ENCODE measurements at regions not wholly inside any gene's neighbourhood (a gene's known extent, or its start where the extent isn't known, plus 50 kb on each side); places are given as distances from the start of the nearest gene placed in this dataset.

DNA sequence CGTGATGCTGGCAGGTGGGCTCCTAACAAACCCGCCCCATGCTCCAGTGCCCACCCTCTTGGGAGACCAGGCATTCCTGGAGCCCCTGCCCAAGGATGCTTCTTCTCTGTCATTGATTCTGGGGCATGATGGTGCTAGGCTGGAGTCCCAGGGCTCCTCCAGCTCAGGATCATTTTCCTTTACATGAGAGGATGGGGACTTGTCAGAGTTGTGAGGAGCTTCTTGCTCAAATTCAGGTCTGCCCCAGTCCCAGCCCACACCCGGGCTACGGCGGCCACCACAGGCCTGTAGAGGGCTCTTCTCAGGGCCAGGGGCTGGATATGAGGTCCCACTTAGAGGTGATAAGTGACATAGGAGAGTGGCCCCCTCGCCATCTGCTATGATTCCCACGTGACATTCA, 141.1 kb upstream of the COPS8 start (continued):
- TF ChIP-seq, protein P1, sequence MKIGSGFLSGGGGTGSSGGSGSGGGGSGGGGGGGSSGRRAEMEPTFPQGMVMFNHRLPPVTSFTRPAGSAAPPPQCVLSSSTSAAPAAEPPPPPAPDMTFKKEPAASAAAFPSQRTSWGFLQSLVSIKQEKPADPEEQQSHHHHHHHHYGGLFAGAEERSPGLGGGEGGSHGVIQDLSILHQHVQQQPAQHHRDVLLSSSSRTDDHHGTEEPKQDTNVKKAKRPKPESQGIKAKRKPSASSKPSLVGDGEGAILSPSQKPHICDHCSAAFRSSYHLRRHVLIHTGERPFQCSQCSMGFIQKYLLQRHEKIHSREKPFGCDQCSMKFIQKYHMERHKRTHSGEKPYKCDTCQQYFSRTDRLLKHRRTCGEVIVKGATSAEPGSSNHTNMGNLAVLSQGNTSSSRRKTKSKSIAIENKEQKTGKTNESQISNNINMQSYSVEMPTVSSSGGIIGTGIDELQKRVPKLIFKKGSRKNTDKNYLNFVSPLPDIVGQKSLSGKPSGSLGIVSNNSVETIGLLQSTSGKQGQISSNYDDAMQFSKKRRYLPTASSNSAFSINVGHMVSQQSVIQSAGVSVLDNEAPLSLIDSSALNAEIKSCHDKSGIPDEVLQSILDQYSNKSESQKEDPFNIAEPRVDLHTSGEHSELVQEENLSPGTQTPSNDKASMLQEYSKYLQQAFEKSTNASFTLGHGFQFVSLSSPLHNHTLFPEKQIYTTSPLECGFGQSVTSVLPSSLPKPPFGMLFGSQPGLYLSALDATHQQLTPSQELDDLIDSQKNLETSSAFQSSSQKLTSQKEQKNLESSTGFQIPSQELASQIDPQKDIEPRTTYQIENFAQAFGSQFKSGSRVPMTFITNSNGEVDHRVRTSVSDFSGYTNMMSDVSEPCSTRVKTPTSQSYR (CRISPR knock-in tag; IDR thresholded peaks at IDR 0.05) = no peak
- TF ChIP-seq CTCF (IDR thresholded peaks at IDR 0.05) (no peak), HMGA2 (CRISPR knock-in tag; IDR thresholded peaks at IDR 0.05) (no peak), NR3C1 (CRISPR knock-in tag; conservative IDR thresholded peaks at IDR 0.05; ENCODE audit: low read depth) (no peak), RELA (CRISPR knock-in tag; IDR thresholded peaks at IDR 0.05; ENCODE audit: borderline replicate concordance) (no peak), ZBTB21 (CRISPR knock-in tag; IDR thresholded peaks at IDR 0.05; ENCODE audit: borderline replicate concordance) (no peak), FOXJ3 (CRISPR knock-in tag; IDR thresholded peaks at IDR 0.05; ENCODE audit: borderline replicate concordance) (no peak), CREM (CRISPR knock-in tag; IDR thresholded peaks at IDR 0.05) (no peak), ZNF396 (CRISPR knock-in tag; IDR thresholded peaks at IDR 0.05; ENCODE audit: borderline replicate concordance) (no peak), NR1H2 (CRISPR knock-in tag; IDR thresholded peaks at IDR 0.05) (no peak), SP1 (CRISPR knock-in tag; conservative IDR thresholded peaks at IDR 0.05) (no peak)
- TF ChIP-seq, protein P2, sequence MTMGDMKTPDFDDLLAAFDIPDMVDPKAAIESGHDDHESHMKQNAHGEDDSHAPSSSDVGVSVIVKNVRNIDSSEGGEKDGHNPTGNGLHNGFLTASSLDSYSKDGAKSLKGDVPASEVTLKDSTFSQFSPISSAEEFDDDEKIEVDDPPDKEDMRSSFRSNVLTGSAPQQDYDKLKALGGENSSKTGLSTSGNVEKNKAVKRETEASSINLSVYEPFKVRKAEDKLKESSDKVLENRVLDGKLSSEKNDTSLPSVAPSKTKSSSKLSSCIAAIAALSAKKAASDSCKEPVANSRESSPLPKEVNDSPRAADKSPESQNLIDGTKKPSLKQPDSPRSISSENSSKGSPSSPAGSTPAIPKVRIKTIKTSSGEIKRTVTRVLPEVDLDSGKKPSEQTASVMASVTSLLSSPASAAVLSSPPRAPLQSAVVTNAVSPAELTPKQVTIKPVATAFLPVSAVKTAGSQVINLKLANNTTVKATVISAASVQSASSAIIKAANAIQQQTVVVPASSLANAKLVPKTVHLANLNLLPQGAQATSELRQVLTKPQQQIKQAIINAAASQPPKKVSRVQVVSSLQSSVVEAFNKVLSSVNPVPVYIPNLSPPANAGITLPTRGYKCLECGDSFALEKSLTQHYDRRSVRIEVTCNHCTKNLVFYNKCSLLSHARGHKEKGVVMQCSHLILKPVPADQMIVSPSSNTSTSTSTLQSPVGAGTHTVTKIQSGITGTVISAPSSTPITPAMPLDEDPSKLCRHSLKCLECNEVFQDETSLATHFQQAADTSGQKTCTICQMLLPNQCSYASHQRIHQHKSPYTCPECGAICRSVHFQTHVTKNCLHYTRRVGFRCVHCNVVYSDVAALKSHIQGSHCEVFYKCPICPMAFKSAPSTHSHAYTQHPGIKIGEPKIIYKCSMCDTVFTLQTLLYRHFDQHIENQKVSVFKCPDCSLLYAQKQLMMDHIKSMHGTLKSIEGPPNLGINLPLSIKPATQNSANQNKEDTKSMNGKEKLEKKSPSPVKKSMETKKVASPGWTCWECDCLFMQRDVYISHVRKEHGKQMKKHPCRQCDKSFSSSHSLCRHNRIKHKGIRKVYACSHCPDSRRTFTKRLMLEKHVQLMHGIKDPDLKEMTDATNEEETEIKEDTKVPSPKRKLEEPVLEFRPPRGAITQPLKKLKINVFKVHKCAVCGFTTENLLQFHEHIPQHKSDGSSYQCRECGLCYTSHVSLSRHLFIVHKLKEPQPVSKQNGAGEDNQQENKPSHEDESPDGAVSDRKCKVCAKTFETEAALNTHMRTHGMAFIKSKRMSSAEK (CRISPR knock-in tag; IDR thresholded peaks at IDR 0.05; ENCODE audit: borderline replicate concordance) = no peak
- TF ChIP-seq, protein P3, sequence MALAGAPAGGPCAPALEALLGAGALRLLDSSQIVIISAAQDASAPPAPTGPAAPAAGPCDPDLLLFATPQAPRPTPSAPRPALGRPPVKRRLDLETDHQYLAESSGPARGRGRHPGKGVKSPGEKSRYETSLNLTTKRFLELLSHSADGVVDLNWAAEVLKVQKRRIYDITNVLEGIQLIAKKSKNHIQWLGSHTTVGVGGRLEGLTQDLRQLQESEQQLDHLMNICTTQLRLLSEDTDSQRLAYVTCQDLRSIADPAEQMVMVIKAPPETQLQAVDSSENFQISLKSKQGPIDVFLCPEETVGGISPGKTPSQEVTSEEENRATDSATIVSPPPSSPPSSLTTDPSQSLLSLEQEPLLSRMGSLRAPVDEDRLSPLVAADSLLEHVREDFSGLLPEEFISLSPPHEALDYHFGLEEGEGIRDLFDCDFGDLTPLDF (CRISPR knock-in tag; IDR thresholded peaks at IDR 0.05) = no peak

- POLR2A ChIA-PET = no interaction called here
- Mint-ChIP-seq H3K27me3 (ENCODE audit: low read depth) (peaks cover 4% of the 10 kb centered on the region; the same call in 1 of the 2 replicates), H3K9me3 (no peaks in the 10 kb centered on the region), H3K36me3 (no peaks in the 10 kb centered on the region), H3K4me1 (peaks cover 13% of the 10 kb centered on the region), H3K4me3 (no peak overlapping the region), H3K27ac (no peak overlapping the region)
- DNase-seq (ENCODE audit: low spot score) (no peak), ATAC-seq (no peak)
- CTCF ChIA-PET = no interaction called here
- no peak for TF ChIP-seq ZNF263 (CRISPR knock-in tag; IDR thresholded peaks at IDR 0.05; ENCODE audit: low read depth)
- TF ChIP-seq RORB (CRISPR knock-in tag; IDR thresholded peaks at IDR 0.05) = no peak
- TF ChIP-seq FOXP4 (CRISPR knock-in tag; IDR thresholded peaks at IDR 0.05) = no peak
- TF ChIP-seq, protein P3 (CRISPR knock-in tag; IDR thresholded peaks at IDR 0.05) = no peak
- no peak for TF ChIP-seq ZNF317 (CRISPR knock-in tag; IDR thresholded peaks at IDR 0.05; ENCODE audit: borderline replicate concordance, low read depth)
- TF ChIP-seq, protein P4, sequence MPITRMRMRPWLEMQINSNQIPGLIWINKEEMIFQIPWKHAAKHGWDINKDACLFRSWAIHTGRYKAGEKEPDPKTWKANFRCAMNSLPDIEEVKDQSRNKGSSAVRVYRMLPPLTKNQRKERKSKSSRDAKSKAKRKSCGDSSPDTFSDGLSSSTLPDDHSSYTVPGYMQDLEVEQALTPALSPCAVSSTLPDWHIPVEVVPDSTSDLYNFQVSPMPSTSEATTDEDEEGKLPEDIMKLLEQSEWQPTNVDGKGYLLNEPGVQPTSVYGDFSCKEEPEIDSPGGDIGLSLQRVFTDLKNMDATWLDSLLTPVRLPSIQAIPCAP (CRISPR knock-in tag; IDR thresholded peaks at IDR 0.05) = no peak
- TF ChIP-seq ERG (CRISPR knock-in tag; IDR thresholded peaks at IDR 0.05) = no peak
- TF ChIP-seq ZNF423 (CRISPR knock-in tag; IDR thresholded peaks at IDR 0.05) = no peak
- TF ChIP-seq ZNF416 (CRISPR knock-in tag; IDR thresholded peaks at IDR 0.05) = no peak
These were observed 140.2 kb upstream of the COPS8 start for GRCh38 chr2:236945431-236946016.
